ENCODE measurements at regions not wholly inside any gene's neighbourhood (a gene's known extent, or its start where the extent isn't known, plus 50 kb on each side); places are given as distances from the start of the nearest gene placed in this dataset.

DNA sequence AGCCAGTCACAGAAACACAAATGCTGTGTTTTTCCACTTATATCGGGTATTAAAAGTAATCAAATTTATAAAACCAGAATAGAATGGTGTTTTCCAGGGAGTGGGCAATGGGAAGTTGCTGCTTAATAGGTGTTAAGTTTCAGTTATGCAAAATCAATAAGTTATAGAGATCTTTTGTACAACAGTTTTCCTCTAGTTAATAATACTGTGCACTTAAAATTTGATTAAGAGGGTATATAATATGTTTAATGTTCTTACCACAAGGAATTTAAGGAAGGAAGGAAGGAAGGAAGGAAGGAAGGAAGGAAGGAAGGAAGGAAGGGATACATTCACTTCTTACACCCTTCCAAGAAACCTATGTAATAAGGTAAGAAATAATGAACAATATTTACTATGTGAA lies 867.7 kb upstream of the CDH6 start:
- H3K9ac ChIP-seq (ENCODE audit: low read depth, low read length), result no peak overlapping the region

GRCh38 chr5:30324083-30324482 lies 869.4 kb upstream of the CDH6 start:
- Histone ChIP-seq H3K9me3 (ENCODE audit: control insufficient read depth, insufficient read depth, low read length) (no peaks in the 10 kb centered on the region), H3K4me1 (ENCODE audit: control insufficient read depth, insufficient read depth, low read length) (no peaks in the 10 kb centered on the region), H3K9ac (ENCODE audit: low read depth, low read length) (no peak overlapping the region), H3K36me3 (ENCODE audit: control insufficient read depth, insufficient read depth, low read length) (no peaks in the 10 kb centered on the region), H3K27me3 (ENCODE audit: control insufficient read depth, insufficient read depth, low read length) (no peaks in the 10 kb centered on the region), H3K4me3 (ENCODE audit: low read depth, low read length) (no peak overlapping the region)

More for the DNA sequence above, 867.7 kb upstream of the CDH6 start:
- H3K36me3 ChIP-seq (ENCODE audit: control insufficient read depth, insufficient read depth, low read length), result no peaks in the 10 kb centered on the region
- no peak overlapping the region for H3K4me3 ChIP-seq (ENCODE audit: low read depth, low read length)
- H3K9me3 ChIP-seq (ENCODE audit: control insufficient read depth, insufficient read depth, low read length), result no peaks in the 10 kb centered on the region
- no peaks in the 10 kb centered on the region for H3K4me1 ChIP-seq (ENCODE audit: control insufficient read depth, insufficient read depth, low read length)
- no peaks in the 10 kb centered on the region for H3K27me3 ChIP-seq (ENCODE audit: control insufficient read depth, insufficient read depth, low read length)

DNA sequence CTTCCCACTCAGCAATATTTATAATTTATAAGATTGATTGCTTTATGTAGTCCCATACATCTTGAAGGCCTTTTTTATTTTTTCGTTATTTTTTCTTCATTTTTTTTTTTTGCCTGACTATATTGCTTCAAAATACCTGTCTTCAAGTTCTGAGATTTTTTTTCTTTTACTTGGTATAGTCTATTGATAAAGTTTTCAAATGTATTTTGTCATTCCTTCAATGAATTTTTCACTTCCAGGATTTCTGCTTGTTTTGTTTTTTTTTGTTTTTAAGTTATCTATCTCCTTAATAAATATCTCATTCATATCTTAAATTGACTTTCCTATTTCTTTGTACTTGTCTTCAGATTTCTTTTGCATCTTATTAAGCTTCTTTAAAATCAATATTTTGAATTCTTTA lies 905.6 kb upstream of the CDH6 start:
- no peaks in the 10 kb centered on the region for H3K36me3 ChIP-seq (ENCODE audit: control insufficient read depth, insufficient read depth, low read length)
- H3K9ac ChIP-seq (ENCODE audit: low read depth, low read length), result no peak overlapping the region
- no peak overlapping the region for H3K4me3 ChIP-seq (ENCODE audit: low read depth, low read length)
- H3K4me1 ChIP-seq (ENCODE audit: control insufficient read depth, insufficient read depth, low read length), result no peaks in the 10 kb centered on the region
- no peaks in the 10 kb centered on the region for H3K9me3 ChIP-seq (ENCODE audit: control insufficient read depth, insufficient read depth, low read length)
- H3K27me3 ChIP-seq (ENCODE audit: control insufficient read depth, insufficient read depth, low read length), result no peaks in the 10 kb centered on the region

GRCh38 chr5:30279237-30279636 lies 914.2 kb upstream of the CDH6 start:
- Histone ChIP-seq H3K4me3 (ENCODE audit: low read depth, low read length) (no peak overlapping the region), H3K36me3 (ENCODE audit: control insufficient read depth, insufficient read depth, low read length) (no peaks in the 10 kb centered on the region), H3K4me1 (ENCODE audit: control insufficient read depth, insufficient read depth, low read length) (no peaks in the 10 kb centered on the region), H3K27me3 (ENCODE audit: control insufficient read depth, insufficient read depth, low read length) (no peaks in the 10 kb centered on the region), H3K9ac (ENCODE audit: low read depth, low read length) (no peak overlapping the region), H3K9me3 (ENCODE audit: control insufficient read depth, insufficient read depth, low read length) (no peaks in the 10 kb centered on the region)

- Histone ChIP-seq H3K4me1 (ENCODE audit: control insufficient read depth, insufficient read depth, low read length) (no peaks in the 10 kb centered on the region), H3K9ac (ENCODE audit: low read depth, low read length) (no peak overlapping the region)
Measured at GRCh38 chr5:30267026-30267425, 926.5 kb upstream of the CDH6 start.

DNA sequence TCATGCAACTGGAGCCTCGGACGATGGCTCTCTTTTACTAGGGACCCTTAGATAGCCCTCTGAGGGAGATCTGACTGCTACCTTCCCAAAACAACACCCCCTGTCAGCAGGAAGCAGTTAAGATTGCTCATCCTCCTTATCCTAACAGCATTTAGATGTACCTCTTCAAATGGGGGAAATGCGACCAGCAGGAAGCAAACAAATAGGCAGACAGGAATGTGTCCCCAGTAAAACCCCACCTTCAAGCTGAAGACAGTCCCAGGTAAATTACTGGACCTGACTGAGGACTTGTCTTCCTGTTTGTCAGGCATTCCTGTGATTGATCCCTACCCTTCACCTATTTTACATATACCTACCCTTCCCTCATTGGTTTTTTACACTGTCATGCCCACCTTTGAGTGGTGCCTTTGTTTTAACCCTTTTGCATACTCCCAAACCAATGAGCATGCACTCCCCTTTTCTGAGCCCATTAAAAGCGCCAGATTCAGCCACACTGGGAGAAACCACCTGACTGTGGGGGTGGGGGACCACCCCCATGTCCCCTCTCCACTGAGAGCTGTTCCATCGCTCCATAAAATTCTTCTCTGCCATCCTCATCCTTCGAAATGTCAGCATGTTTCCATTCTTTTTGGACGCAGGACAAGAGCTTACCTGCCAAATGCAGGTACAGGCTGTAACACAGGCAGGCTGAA lies 954.0 kb upstream of the CDH6 start:
- H3K9me3 ChIP-seq (ENCODE audit: control insufficient read depth, insufficient read depth, low read length), result no peaks in the 10 kb centered on the region
- H3K4me3 ChIP-seq (ENCODE audit: low read depth, low read length), result no peak overlapping the region
- no peaks in the 10 kb centered on the region for H3K36me3 ChIP-seq (ENCODE audit: control insufficient read depth, insufficient read depth, low read length)
- no peaks in the 10 kb centered on the region for H3K27me3 ChIP-seq (ENCODE audit: control insufficient read depth, insufficient read depth, low read length)
- H3K9ac ChIP-seq (ENCODE audit: low read depth, low read length), result no peak overlapping the region
- peaks cover 3% of the 10 kb centered on the region for H3K4me1 ChIP-seq (ENCODE audit: control insufficient read depth, insufficient read depth, low read length)

More at GRCh38 chr5:30267026-30267425, 926.5 kb upstream of the CDH6 start:
- no peaks in the 10 kb centered on the region for H3K27me3 ChIP-seq (ENCODE audit: control insufficient read depth, insufficient read depth, low read length)
- no peaks in the 10 kb centered on the region for H3K36me3 ChIP-seq (ENCODE audit: control insufficient read depth, insufficient read depth, low read length)
- no peak overlapping the region for H3K4me3 ChIP-seq (ENCODE audit: low read depth, low read length)
- H3K9me3 ChIP-seq (ENCODE audit: control insufficient read depth, insufficient read depth, low read length), result no peaks in the 10 kb centered on the region

DNA sequence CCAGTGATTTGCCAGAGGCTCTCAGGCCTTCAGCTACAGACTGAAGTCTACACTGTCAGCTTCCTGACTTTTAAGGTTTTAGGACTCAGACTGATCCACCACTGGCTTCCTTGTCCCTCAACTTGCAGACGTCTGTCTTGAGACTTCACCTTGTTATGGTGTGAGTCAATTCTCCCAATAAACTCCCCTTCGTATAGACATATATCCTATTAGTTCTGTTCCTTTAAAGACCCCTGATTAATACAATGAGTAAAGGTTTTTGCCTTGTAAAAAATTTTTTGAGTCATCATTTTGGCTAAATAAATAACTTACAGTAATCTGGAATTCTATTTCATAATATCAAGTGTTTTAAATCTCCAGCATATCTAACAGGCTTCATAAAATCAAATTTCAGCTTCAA lies 956.3 kb upstream of the CDH6 start:
- Histone ChIP-seq H3K9me3 (ENCODE audit: control insufficient read depth, insufficient read depth, low read length) (no peaks in the 10 kb centered on the region), H3K36me3 (ENCODE audit: control insufficient read depth, insufficient read depth, low read length) (no peaks in the 10 kb centered on the region), H3K27me3 (ENCODE audit: control insufficient read depth, insufficient read depth, low read length) (no peaks in the 10 kb centered on the region)

DNA sequence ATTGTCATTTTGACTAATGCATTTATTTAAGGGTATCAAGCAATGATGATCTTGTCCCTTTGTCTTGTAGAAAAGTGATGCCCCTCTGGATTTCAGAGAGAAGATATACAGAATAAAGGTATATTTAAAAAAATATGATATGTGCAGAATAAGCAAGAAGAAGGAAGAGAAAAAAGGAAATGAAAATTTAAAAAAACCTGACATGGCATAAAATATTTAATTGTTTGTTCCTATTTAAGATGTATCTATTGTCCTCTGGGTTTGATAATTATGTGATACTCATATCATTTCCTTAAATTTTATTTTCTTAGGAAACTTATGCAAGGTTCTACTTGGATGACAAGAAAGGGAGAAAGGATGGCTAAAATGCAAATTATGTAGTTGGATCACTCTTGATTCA lies 983.7 kb upstream of the CDH6 start:
- Histone ChIP-seq H3K4me1 (ENCODE audit: control insufficient read depth, insufficient read depth, low read length) (no peaks in the 10 kb centered on the region), H3K9me3 (ENCODE audit: control insufficient read depth, insufficient read depth, low read length) (no peaks in the 10 kb centered on the region), H3K9ac (ENCODE audit: low read depth, low read length) (no peak overlapping the region), H3K4me3 (ENCODE audit: low read depth, low read length) (no peak overlapping the region), H3K36me3 (ENCODE audit: control insufficient read depth, insufficient read depth, low read length) (no peaks in the 10 kb centered on the region), H3K27me3 (ENCODE audit: control insufficient read depth, insufficient read depth, low read length) (no peaks in the 10 kb centered on the region)

More for the DNA sequence above, 956.3 kb upstream of the CDH6 start:
- no peak overlapping the region for H3K4me3 ChIP-seq (ENCODE audit: low read depth, low read length)
- H3K4me1 ChIP-seq (ENCODE audit: control insufficient read depth, insufficient read depth, low read length), result peaks cover 3% of the 10 kb centered on the region
- no peak overlapping the region for H3K9ac ChIP-seq (ENCODE audit: low read depth, low read length)

- Histone ChIP-seq H3K4me3 (ENCODE audit: low read depth, low read length) (no peak overlapping the region), H3K4me1 (ENCODE audit: control insufficient read depth, insufficient read depth, low read length) (no peaks in the 10 kb centered on the region), H3K36me3 (ENCODE audit: control insufficient read depth, insufficient read depth, low read length) (no peaks in the 10 kb centered on the region), H3K9me3 (ENCODE audit: control insufficient read depth, insufficient read depth, low read length) (no peaks in the 10 kb centered on the region), H3K9ac (ENCODE audit: low read depth, low read length) (no peak overlapping the region), H3K27me3 (ENCODE audit: control insufficient read depth, insufficient read depth, low read length) (no peaks in the 10 kb centered on the region)
Measured at GRCh38 chr5:30197662-30198061, 995.8 kb upstream of the CDH6 start.

DNA sequence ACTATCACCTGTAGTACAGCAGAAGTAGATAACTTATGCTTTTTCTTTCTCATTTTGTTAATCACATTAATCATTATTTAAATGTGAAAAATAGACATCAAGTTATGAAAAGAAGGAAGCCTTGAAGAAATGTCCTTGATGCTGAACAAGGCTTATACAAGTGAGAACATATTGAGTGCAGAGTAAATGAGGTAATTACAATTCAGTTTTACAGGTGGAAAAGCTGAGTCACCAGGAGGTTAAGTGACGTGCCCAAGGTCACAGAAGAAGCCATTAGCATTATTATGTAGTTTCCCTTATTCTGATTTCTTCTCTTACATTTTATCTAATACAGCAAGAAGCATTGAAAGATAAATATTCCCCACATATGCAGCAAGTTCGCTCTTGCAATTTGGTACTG lies 998.5 kb upstream of the CDH6 start:
- Histone ChIP-seq H3K36me3 (ENCODE audit: control insufficient read depth, insufficient read depth, low read length) (no peaks in the 10 kb centered on the region), H3K4me1 (ENCODE audit: control insufficient read depth, insufficient read depth, low read length) (no peaks in the 10 kb centered on the region), H3K4me3 (ENCODE audit: low read depth, low read length) (no peak overlapping the region), H3K9ac (ENCODE audit: low read depth, low read length) (no peak overlapping the region), H3K9me3 (ENCODE audit: control insufficient read depth, insufficient read depth, low read length) (no peaks in the 10 kb centered on the region), H3K27me3 (ENCODE audit: control insufficient read depth, insufficient read depth, low read length) (no peaks in the 10 kb centered on the region)

DNA sequence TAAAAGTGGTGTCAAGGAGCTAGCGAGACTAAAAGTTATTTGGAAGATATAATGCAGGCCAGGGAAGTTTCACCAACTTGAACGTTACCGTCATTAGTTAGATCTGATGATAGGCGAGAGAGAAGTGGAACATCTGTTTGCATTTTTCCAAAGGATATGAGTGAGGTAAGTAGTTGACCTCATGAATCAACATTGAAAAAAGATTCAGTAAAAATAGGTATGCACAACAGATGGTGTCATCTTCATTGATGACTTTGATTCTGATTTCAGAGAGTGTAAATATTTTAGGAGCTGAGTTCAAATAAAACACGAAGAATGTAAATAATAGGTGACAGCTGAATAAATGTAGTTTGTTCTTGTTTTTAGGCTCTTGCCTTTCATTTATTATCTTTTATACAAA lies 998.9 kb upstream of the CDH6 start:
- H3K9ac ChIP-seq (ENCODE audit: low read depth, low read length), result no peak overlapping the region
- H3K4me3 ChIP-seq (ENCODE audit: low read depth, low read length), result no peak overlapping the region

GRCh38 chr5:30183795-30184194 lies 1009.7 kb upstream of the CDH6 start:
- H3K9me3 ChIP-seq (ENCODE audit: control insufficient read depth, insufficient read depth, low read length), result no peaks in the 10 kb centered on the region
- no peaks in the 10 kb centered on the region for H3K27me3 ChIP-seq (ENCODE audit: control insufficient read depth, insufficient read depth, low read length)
- H3K4me3 ChIP-seq (ENCODE audit: low read depth, low read length), result no peak overlapping the region
- no peak overlapping the region for H3K9ac ChIP-seq (ENCODE audit: low read depth, low read length)
- H3K36me3 ChIP-seq (ENCODE audit: control insufficient read depth, insufficient read depth, low read length), result no peaks in the 10 kb centered on the region
- no peaks in the 10 kb centered on the region for H3K4me1 ChIP-seq (ENCODE audit: control insufficient read depth, insufficient read depth, low read length)

More for the DNA sequence above, 998.9 kb upstream of the CDH6 start:
- no peaks in the 10 kb centered on the region for H3K4me1 ChIP-seq (ENCODE audit: control insufficient read depth, insufficient read depth, low read length)
- no peaks in the 10 kb centered on the region for H3K27me3 ChIP-seq (ENCODE audit: control insufficient read depth, insufficient read depth, low read length)
- H3K9me3 ChIP-seq (ENCODE audit: control insufficient read depth, insufficient read depth, low read length), result no peaks in the 10 kb centered on the region
- no peaks in the 10 kb centered on the region for H3K36me3 ChIP-seq (ENCODE audit: control insufficient read depth, insufficient read depth, low read length)
